Endodermal cell (in vitro differentiated cells): ENCODE measurements at regions not wholly inside any gene's neighbourhood (a gene's known extent, or its start where the extent isn't known, plus 50 kb on each side); places are given as distances from the start of the nearest gene placed in this dataset.
A peak's percentile ranks its signal among the peaks of the same experiment; 100 is the strongest.

Experiments
- DNase-seq: peaks from one replicate; pipeline ENCODE4 v3.0.0-alpha.2; 2017
- H3K27ac ChIP-seq: 2 replicates; pipeline ENCODE4 v1.5.1; 2013; ENCODE audit warnings: mild to moderate bottlenecking, low read depth, low read length, moderate library complexity
- H3K27me3 ChIP-seq: 2 replicates; pipeline ENCODE4 v1.6.1; 2013; ENCODE audit warnings: mild to moderate bottlenecking, low read length, moderate library complexity; ENCODE audit not compliant: insufficient read depth, control insufficient read depth, poor library complexity, severe bottlenecking
- H3K36me3 ChIP-seq: 2 replicates; pipeline ENCODE4 v1.7.0; 2013; ENCODE audit warnings: mild to moderate bottlenecking, low read length, moderate library complexity; ENCODE audit not compliant: control insufficient read depth, insufficient read depth
- H3K4me1 ChIP-seq: one replicate; pipeline ENCODE4 v1.7.0; 2013; ENCODE audit warnings: low read length; ENCODE audit not compliant: control insufficient read depth, insufficient read depth
- H3K4me3 ChIP-seq: 2 replicates; pipeline ENCODE4 v1.5.1; 2013; ENCODE audit warnings: mild to moderate bottlenecking, low read length, moderate library complexity
- H3K9ac ChIP-seq: 2 replicates; pipeline ENCODE4 v1.6.1; 2013; ENCODE audit warnings: mild to moderate bottlenecking, low read length, moderate library complexity; ENCODE audit not compliant: poor library complexity, severe bottlenecking; ENCODE audit errors: extremely low read depth
- H3K9me3 ChIP-seq: 2 replicates; pipeline ENCODE4 v1.6.1; 2013; ENCODE audit warnings: mild to moderate bottlenecking, low read length, moderate library complexity; ENCODE audit not compliant: control insufficient read depth
- H3K27ac Mint-ChIP-seq: 2 replicates; pipeline ENCODE4 v1.8.0; 2020; ENCODE audit warnings: mixed read lengths
- H3K27me3 Mint-ChIP-seq: 2 replicates; pipeline ENCODE4 v1.8.0; 2021; ENCODE audit warnings: mild to moderate bottlenecking, mixed read lengths; ENCODE audit not compliant: insufficient read depth
- H3K36me3 Mint-ChIP-seq: 2 replicates; pipeline ENCODE4 v1.8.0; 2020; ENCODE audit warnings: low read depth, mixed read lengths
- H3K4me1 Mint-ChIP-seq: 2 replicates; pipeline ENCODE4 v1.8.0; 2020; ENCODE audit warnings: mixed read lengths
- H3K4me3 Mint-ChIP-seq: 2 replicates; pipeline ENCODE4 v1.8.0; 2020; ENCODE audit warnings: mild to moderate bottlenecking, moderate library complexity, mixed read lengths
- H3K9me3 Mint-ChIP-seq: 2 replicates; pipeline ENCODE4 v1.8.0; 2020; ENCODE audit warnings: mild to moderate bottlenecking, mixed read lengths
- CTCF ChIP-seq: fragments of 200-600 bp; sonication (generic); conservative IDR thresholded peaks from 2 replicates; pipeline ENCODE4 v1.5.0; 2021; ENCODE audit warnings: antibody characterized with exemption, mild to moderate bottlenecking
- WGBS, 2 experiments: methylation state at CpG; one replicate each; pipeline versions ENCODE4 v1.1.5 to v1.1.7; 2013; ENCODE audit warnings: missing lambda C conversion rate in 2 of 2, mixed read lengths in 1 of 2; ENCODE audit not compliant: insufficient coverage in 1 of 2, insufficient read length in 1 of 2; 5-methylcytosine and 5-hydroxymethylcytosine counted together

GRCh38 chr1:14462851-14463250, 135.6 kb upstream of the KAZN start:
- Mint-ChIP-seq H3K27me3 (no peaks in the 10 kb centered on the region), H3K9me3 (no peaks in the 10 kb centered on the region), H3K36me3 (no peaks in the 10 kb centered on the region), H3K4me3 (no peak overlapping the region), H3K27ac (no peak overlapping the region), H3K4me1 (no peaks in the 10 kb centered on the region)
- H3K36me3 ChIP-seq = no peaks in the 10 kb centered on the region
- 93 to 100% methylated on average over 2 to 4 of the region's 4 CpGs for WGBS, 2 experiments
- no peaks in the 10 kb centered on the region for H3K9me3 ChIP-seq
- DNase-seq = no peak
- no peak overlapping the region for H3K27ac ChIP-seq
- no peaks in the 10 kb centered on the region for H3K4me1 ChIP-seq
- no peak overlapping the region for H3K9ac ChIP-seq
- no peak for TF ChIP-seq CTCF
- no peaks in the 10 kb centered on the region for H3K27me3 ChIP-seq
- no peak overlapping the region for H3K4me3 ChIP-seq

- peaks cover 13% of the 10 kb centered on the region for H3K27me3 Mint-ChIP-seq
- no peak for TF ChIP-seq CTCF
- WGBS, 2 experiments = 86 to 95% methylated on average over 3 to 4 of the region's 4 CpGs
Observed at GRCh38 chr1:14466006-14466405, 132.5 kb upstream of the KAZN start.

GRCh38 chr1:14467112-14467511, 131.4 kb upstream of the KAZN start:
- Histone ChIP-seq H3K27ac (no peak overlapping the region), H3K9ac (no peak overlapping the region), H3K4me3 (no peak overlapping the region), H3K36me3 (no peaks in the 10 kb centered on the region), H3K4me1 (no peaks in the 10 kb centered on the region), H3K9me3 (no peaks in the 10 kb centered on the region), H3K27me3 (no peaks in the 10 kb centered on the region)
- no CpG with 5 or more reads among the region's 1 CpG for WGBS, 2 experiments
- H3K9me3 Mint-ChIP-seq = no peaks in the 10 kb centered on the region
- H3K4me3 Mint-ChIP-seq = no peak overlapping the region
- TF ChIP-seq CTCF = peak; percentile 55
- H3K27ac Mint-ChIP-seq = no peak overlapping the region
- H3K27me3 Mint-ChIP-seq = peaks cover 16% of the 10 kb centered on the region
- no peaks in the 10 kb centered on the region for H3K36me3 Mint-ChIP-seq
- no peak for DNase-seq
- H3K4me1 Mint-ChIP-seq = no peaks in the 10 kb centered on the region

More at GRCh38 chr1:14466006-14466405, 132.5 kb upstream of the KAZN start:
- H3K27ac ChIP-seq = no peak overlapping the region
- Mint-ChIP-seq H3K9me3 (no peaks in the 10 kb centered on the region), H3K36me3 (no peaks in the 10 kb centered on the region), H3K27ac (no peak overlapping the region), H3K4me1 (no peaks in the 10 kb centered on the region), H3K4me3 (no peak overlapping the region)
- H3K4me1 ChIP-seq = no peaks in the 10 kb centered on the region
- no peak overlapping the region for H3K4me3 ChIP-seq
- no peak for DNase-seq
- H3K9me3 ChIP-seq = no peaks in the 10 kb centered on the region
- no peak overlapping the region for H3K9ac ChIP-seq
- H3K27me3 ChIP-seq = no peaks in the 10 kb centered on the region
- no peaks in the 10 kb centered on the region for H3K36me3 ChIP-seq
